Heart left ventricle (tissue), 13 donors: ENCODE measurements at regions not wholly inside any gene's neighbourhood (a gene's known extent, or its start where the extent isn't known, plus 50 kb on each side); places are given as distances from the start of the nearest gene placed in this dataset.

Experiments used
- CTCF ChIP-seq, 12 donors: fragments of 200-600 bp; sonication (generic) in 4 of 12; IDR thresholded peaks; one replicate each; pipeline versions ENCODE4 v1.5.0 to v1.8.0; 2018 to 2022; ENCODE audit warnings: antibody characterized with exemption in 12 of 12, mild to moderate bottlenecking in 5 of 12
- POLR2A ChIP-seq, 2 donors: fragments of 450-650 bp; IDR thresholded peaks; one replicate each; pipeline ENCODE4 v1.6.1; 2017; ENCODE audit warnings: antibody characterized with exemption in 2 of 2, mild to moderate bottlenecking in 2 of 2, moderate library complexity in 2 of 2
- donor health status: ischemic (EF 13 %, LVEDD 7.1; RV severe dilation, severe dysfunction).
- donor health status: DM: no; HTN: yes; CAD: no.
- donor health status: DM: no; HTN: no; CAD: no.
- donor health status: ischemic (EF 25% LVEDD 6.9; RV normal size, moderate dysfunction).
- donor health status: ischemic (EF 25% LVEDD 5.7; RV mildly dilated, moderate dysfunction).
- donor health status: ischemic (EF 35%, LVEDD 5.7; RV mildly dilated, moderate dysfunction).
- donor health status: nonischemic (EF 11% LVEDD 7.7; RV severe dilation, severe dysfunction).
- donor health status: DM: yes; HTN: yes; CAD: no.
- donor health status: PGD.
- donor health status: ischemic (EF 29% LVEDD 5.4; RV normal size, mild dysfunction).
- donor health status: nonischemic (EF 23%, LVEDD 6.1; RV moderate dilation, normal function).

DNA sequence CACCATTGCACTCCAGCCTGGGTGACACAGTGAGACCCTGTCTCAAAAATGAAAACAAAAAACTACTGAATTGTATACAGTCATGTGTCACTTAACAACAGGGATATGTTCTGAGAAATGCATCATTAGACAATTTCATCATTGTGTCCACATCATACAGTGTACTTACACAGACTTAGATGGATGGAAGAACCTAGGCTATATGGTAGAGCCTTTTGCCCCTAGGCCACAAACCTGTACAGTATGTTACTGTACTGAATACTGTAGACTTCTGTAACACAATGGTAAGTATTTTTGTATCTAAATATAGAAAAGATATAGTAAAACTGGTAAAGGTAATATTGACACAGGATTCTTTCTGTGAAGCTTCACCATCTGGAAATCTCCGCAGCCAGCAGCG lies 81.7 kb downstream of the KBTBD2 start:
- no peak for TF ChIP-seq CTCF (IDR thresholded peaks at IDR 0.05)
- no peak for TF ChIP-seq POLR2A (IDR thresholded peaks at IDR 0.05)
